ENCODE measurements at regions not wholly inside any gene's neighbourhood (a gene's known extent, or its start where the extent isn't known, plus 50 kb on each side); places are given as distances from the start of the nearest gene placed in this dataset.

DNA sequence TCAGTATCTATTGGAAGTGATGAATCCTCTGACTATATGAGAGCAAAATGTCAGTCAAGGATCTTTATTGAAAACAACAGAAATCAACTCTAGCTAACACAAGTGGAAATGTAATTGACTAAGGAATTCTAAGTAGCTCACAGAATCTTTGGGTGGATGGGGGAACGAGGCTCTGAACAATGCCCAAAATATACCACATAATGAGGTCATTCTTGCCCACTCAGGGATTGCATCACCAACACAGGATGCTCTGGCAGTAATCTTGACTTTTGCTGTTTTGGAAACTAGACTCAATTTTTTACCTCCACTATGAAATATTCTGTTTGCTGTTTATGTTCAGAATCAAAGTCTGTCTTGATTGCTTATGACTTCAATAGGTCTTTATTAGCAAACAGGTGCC lies 127.4 kb upstream of the UNC5C start:
- TF ChIP-seq GATA2 (IDR thresholded peaks at IDR 0.05; ENCODE audit: low read depth, low read length) (no peak), GATA3 (IDR thresholded peaks at IDR 0.05; ENCODE audit: low read depth, low read length) (no peak)

All from SH-SY5Y (cell line).